OCI-LY7 (cell line): ENCODE measurements at regions not wholly inside any gene's neighbourhood (a gene's known extent, or its start where the extent isn't known, plus 50 kb on each side); places are given as distances from the start of the nearest gene placed in this dataset.

Experiments
- BruUV-seq: library from RNA; stranded (reverse); fragments of 400-500 nt; replicated peaks from 2 replicates; lab custom pipeline; 2021; lab: Mats Ljungman, UMichigan
- CTCF ChIA-PET: fragments of 300-600 bp; sonication (Branson Sonifier 250); formaldehyde crosslinking; loops from one replicate; lab custom pipeline; 2022; ENCODE audit warnings: antibody characterized with exemption; ENCODE audit not compliant: unreplicated experiment; lab: Charles Lee
- POLR2A ChIA-PET: fragments of 300-600 bp; sonication (Branson Sonifier 250); formaldehyde crosslinking; loops from one replicate; lab custom pipeline; 2022; ENCODE audit warnings: antibody characterized with exemption; lab: Charles Lee
- DNase-seq: peaks from one replicate; pipeline ENCODE4 v3.0.0-alpha.2; 2015; ENCODE audit warnings: low spot score
- H2AFZ ChIP-seq: fragments of 200-600 bp; sonication (generic), shearing (Covaris generic); 2 replicates; pipeline ENCODE4 v1.6.1; 2014; ENCODE audit warnings: mild to moderate bottlenecking, antibody characterized with exemption, low read length, moderate library complexity
- H3K27ac ChIP-seq: fragments of 200-600 bp; sonication (generic); 2 replicates; pipeline ENCODE4 v1.5.1; 2014; ENCODE audit warnings: mixed run types, low read depth, mild to moderate bottlenecking, moderate library complexity, low read length, inconsistent platforms; ENCODE audit not compliant: poor library complexity, severe bottlenecking
- H3K36me3 ChIP-seq: fragments of 200-600 bp; sonication (generic); 2 replicates; pipeline ENCODE4 v1.6.1; 2014; ENCODE audit warnings: mild to moderate bottlenecking, antibody characterized with exemption, low read length, moderate library complexity, mixed read lengths; ENCODE audit not compliant: insufficient read depth
- H3K4me1 ChIP-seq: fragments of 200-600 bp; sonication (generic); 2 replicates; pipeline ENCODE4 v1.5.1; 2014; ENCODE audit warnings: mild to moderate bottlenecking, low read length; ENCODE audit not compliant: insufficient read depth, poor library complexity, severe bottlenecking
- H3K4me2 ChIP-seq: fragments of 200-600 bp; sonication (generic); 2 replicates; pipeline ENCODE4 v1.6.1; 2014; ENCODE audit warnings: mild to moderate bottlenecking, low read length
- H3K4me3 ChIP-seq: fragments of 200-600 bp; sonication (generic); 2 replicates; pipeline ENCODE4 v1.5.1; 2014; ENCODE audit warnings: mild to moderate bottlenecking, low read depth, low read length; ENCODE audit not compliant: poor library complexity, severe bottlenecking
- H3K79me2 ChIP-seq: fragments of 200-600 bp; sonication (generic); 2 replicates; pipeline ENCODE4 v1.6.1; 2016; ENCODE audit warnings: low read depth, mild to moderate bottlenecking, low read length, moderate library complexity, mixed read lengths; ENCODE audit not compliant: insufficient read depth
- H3K9me2 ChIP-seq: fragments of 200-600 bp; sonication (generic); 2 replicates; pipeline ENCODE4 v1.6.1; 2016; ENCODE audit warnings: mild to moderate bottlenecking, low read length, mixed read lengths; ENCODE audit not compliant: insufficient read depth
- H3K9me3 ChIP-seq: fragments of 200-600 bp; sonication (generic); 2 replicates; pipeline ENCODE4 v1.6.1; 2014; ENCODE audit warnings: mild to moderate bottlenecking, mixed run types, low read length, mixed read lengths
- H4K20me1 ChIP-seq: fragments of 200-600 bp; sonication (generic); 2 replicates; pipeline ENCODE4 v1.6.1; 2014; ENCODE audit warnings: mild to moderate bottlenecking, antibody characterized with exemption, low read length, moderate library complexity, mixed read lengths; ENCODE audit not compliant: insufficient read depth
- EZH2phosphoT487 ChIP-seq: fragments of 200-600 bp; sonication (generic); IDR thresholded peaks from 2 replicates; pipeline ENCODE4 v1.6.1; 2018; ENCODE audit warnings: low read depth, borderline replicate concordance, mild to moderate bottlenecking, mixed run types, antibody characterized with exemption, low read length, moderate library complexity, mixed read lengths
- intact Hi-C: fragments of 100-400 bp; cut with micrococcal nuclease; formaldehyde crosslinking; loops from one replicate; pipeline ENCODE4 v1.10.0; 2022; ENCODE audit not compliant: unreplicated experiment
- TF ChIP-seq, protein P1 (sequence below): fragments of 200-600 bp; sonication (generic); conservative IDR thresholded peaks from 2 replicates; pipeline ENCODE4 v1.5.1; 2014; ENCODE audit warnings: mild to moderate bottlenecking, antibody characterized with exemption, low read length, moderate library complexity, mixed read lengths

DNA sequence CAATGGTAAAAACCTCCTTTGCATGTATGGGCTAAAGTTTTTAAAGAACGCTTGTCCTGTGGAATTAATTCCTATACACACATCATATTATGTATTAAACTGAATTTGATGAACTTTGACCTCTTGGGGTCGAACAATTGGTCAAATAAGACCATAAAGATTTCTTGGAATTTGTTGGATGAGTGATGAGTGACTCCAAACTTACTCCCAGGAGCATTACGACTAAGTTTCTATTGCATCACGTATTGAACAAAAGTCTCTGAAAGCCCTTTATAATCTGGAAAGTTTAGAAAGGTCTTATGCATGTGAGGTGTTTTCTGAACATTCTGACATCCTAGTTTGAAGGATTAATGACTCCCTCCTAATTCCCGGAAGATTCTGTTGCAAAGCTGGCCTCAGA is 126.9 kb upstream of the BMP5 start:
- ChIA-PET POLR2A (no interaction called here), CTCF (no interaction called here)
- Histone ChIP-seq H3K9me2 (no peaks in the 10 kb centered on the region), H3K9me3 (no peaks in the 10 kb centered on the region), H3K79me2 (no peaks in the 10 kb centered on the region), H3K27ac (no peak overlapping the region), H3K36me3 (no peaks in the 10 kb centered on the region), H4K20me1 (no peaks in the 10 kb centered on the region), H3K4me1 (no peaks in the 10 kb centered on the region), H2AFZ (no peak overlapping the region), H3K4me3 (no peak overlapping the region), H3K4me2 (no peak overlapping the region)
- DNase-seq: no peak
- BruUV-seq: no TSS peak
- intact Hi-C loops: no loop called here
- TF ChIP-seq EZH2phosphoT487: no peak
- TF ChIP-seq, protein P1, sequence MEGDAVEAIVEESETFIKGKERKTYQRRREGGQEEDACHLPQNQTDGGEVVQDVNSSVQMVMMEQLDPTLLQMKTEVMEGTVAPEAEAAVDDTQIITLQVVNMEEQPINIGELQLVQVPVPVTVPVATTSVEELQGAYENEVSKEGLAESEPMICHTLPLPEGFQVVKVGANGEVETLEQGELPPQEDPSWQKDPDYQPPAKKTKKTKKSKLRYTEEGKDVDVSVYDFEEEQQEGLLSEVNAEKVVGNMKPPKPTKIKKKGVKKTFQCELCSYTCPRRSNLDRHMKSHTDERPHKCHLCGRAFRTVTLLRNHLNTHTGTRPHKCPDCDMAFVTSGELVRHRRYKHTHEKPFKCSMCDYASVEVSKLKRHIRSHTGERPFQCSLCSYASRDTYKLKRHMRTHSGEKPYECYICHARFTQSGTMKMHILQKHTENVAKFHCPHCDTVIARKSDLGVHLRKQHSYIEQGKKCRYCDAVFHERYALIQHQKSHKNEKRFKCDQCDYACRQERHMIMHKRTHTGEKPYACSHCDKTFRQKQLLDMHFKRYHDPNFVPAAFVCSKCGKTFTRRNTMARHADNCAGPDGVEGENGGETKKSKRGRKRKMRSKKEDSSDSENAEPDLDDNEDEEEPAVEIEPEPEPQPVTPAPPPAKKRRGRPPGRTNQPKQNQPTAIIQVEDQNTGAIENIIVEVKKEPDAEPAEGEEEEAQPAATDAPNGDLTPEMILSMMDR: no peak

DNA sequence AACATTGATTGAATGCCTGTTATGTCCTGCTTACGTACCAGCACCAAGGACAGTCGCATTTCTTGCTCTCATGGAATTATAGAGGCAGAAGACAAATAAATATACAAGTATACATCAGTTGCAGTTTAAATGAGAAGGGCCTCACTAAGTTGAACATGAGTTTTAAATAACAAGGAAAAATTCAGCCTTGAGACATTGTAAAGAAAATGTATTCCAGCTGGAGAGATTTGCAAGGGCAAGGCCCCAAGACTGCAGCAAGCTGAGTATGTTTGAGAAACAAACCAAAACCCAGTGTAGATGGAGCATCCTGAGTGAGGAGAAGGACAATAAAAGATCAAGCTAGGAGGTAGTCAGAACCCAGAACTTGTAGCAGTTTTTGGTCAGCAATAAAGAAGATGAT is 123.2 kb upstream of the BMP5 start:
- TF ChIP-seq, protein P1: no peak
- no peak for TF ChIP-seq EZH2phosphoT487
- H3K4me1 ChIP-seq: no peaks in the 10 kb centered on the region
- no peaks in the 10 kb centered on the region for H4K20me1 ChIP-seq
- no peaks in the 10 kb centered on the region for H3K9me2 ChIP-seq
- intact Hi-C loops: no loop called here
- BruUV-seq: no TSS peak
- CTCF ChIA-PET: no interaction called here
- H3K4me3 ChIP-seq: no peak overlapping the region
- DNase-seq: no peak
- no peaks in the 10 kb centered on the region for H3K36me3 ChIP-seq
- no peak overlapping the region for H2AFZ ChIP-seq
- no peak overlapping the region for H3K4me2 ChIP-seq
- no peak overlapping the region for H3K27ac ChIP-seq
- no peaks in the 10 kb centered on the region for H3K79me2 ChIP-seq
- H3K9me3 ChIP-seq: no peaks in the 10 kb centered on the region
- POLR2A ChIA-PET: no interaction called here

GRCh38 chr6:55997223-55997874 is 122.0 kb upstream of the BMP5 start:
- Histone ChIP-seq H3K36me3 (no peaks in the 10 kb centered on the region), H3K4me3 (no peak overlapping the region), H3K4me2 (no peak overlapping the region), H3K9me3 (no peaks in the 10 kb centered on the region), H3K27ac (no peak overlapping the region), H3K79me2 (no peaks in the 10 kb centered on the region), H4K20me1 (no peaks in the 10 kb centered on the region), H2AFZ (no peak overlapping the region), H3K9me2 (no peaks in the 10 kb centered on the region), H3K4me1 (no peaks in the 10 kb centered on the region)
- TF ChIP-seq, protein P1: no peak
- no peak for TF ChIP-seq EZH2phosphoT487
- BruUV-seq: no TSS peak
- ChIA-PET POLR2A (no interaction called here), CTCF (no interaction called here)
- no peak for DNase-seq
- intact Hi-C loops: no loop called here
